ENCODE measurements at regions not wholly inside any gene's neighbourhood (a gene's known extent, or its start where the extent isn't known, plus 50 kb on each side); places are given as distances from the start of the nearest gene placed in this dataset.

- ChIA-PET CTCF (ENCODE audit: low intra/inter-chr PET ratio) (no interaction called here), POLR2A (no interaction called here)
- Histone ChIP-seq H3K27ac (ENCODE audit: extremely low read depth, low read depth, low read length) (no peak overlapping the region), H3K9me1 (ENCODE audit: control insufficient read depth, insufficient read depth, low read length) (no peaks in the 10 kb centered on the region), H3K9ac (ENCODE audit: insufficient read depth in 1 of 2, low read depth in 2 of 2, low read length in 2 of 2) (no peak overlapping the region), H3K36me3 (ENCODE audit: control insufficient read depth, insufficient read depth, low read length) (no peaks in the 10 kb centered on the region), H3K27me3 (ENCODE audit: control insufficient read depth in 2 of 2, insufficient read depth in 2 of 2, low read length in 2 of 2) (no peaks in the 10 kb centered on the region), H3K4me1 (replicated peaks in 1 of 2; ENCODE audit: control insufficient read depth in 2 of 2, insufficient read depth in 2 of 2, low read length in 2 of 2) (no peaks in the 10 kb centered on the region), H3K79me2 (ENCODE audit: control insufficient read depth, insufficient read depth, low read length) (no peaks in the 10 kb centered on the region), H3K4me2 (ENCODE audit: insufficient read depth, low read length) (no peak overlapping the region), H4K20me1 (replicated peaks; ENCODE audit: control insufficient read depth, insufficient read depth, low read length) (no peaks in the 10 kb centered on the region), H3K4me3 (no peak overlapping the region), H3K9me3 (replicated peaks; ENCODE audit: control insufficient read depth, insufficient read depth, low read depth, low read length) (no peaks in the 10 kb centered on the region), H2AFZ (ENCODE audit: low read depth, low read length) (no peak overlapping the region)
- intact Hi-C loops (cut with micrococcal nuclease) (no loop called here), in situ Hi-C loops (cut with MboI) (no loop called here)
- no peak for DNase-seq (ENCODE audit: extremely low read depth in 1 of 4, low spot score in 3 of 4)
- BruUV-seq (replicated peaks), result no TSS peak
- WGBS (ENCODE audit: insufficient coverage, low coverage, missing lambda C conversion rate), result 0% methylated on average over 4 of the region's 4 CpGs
- no peak for FAIRE-seq
- no peak for ATAC-seq
- TF ChIP-seq RBM17 (IDR thresholded peaks at IDR 0.05; ENCODE audit: borderline replicate concordance, low read depth, low read length) (no peak), MCM2 (IDR thresholded peaks at IDR 0.05; ENCODE audit: low read depth) (no peak), TAF7 (tag; IDR thresholded peaks at IDR 0.05) (no peak), MGA (IDR thresholded peaks at IDR 0.05) (no peak), ZNF133 (CRISPR knock-in tag; IDR thresholded peaks at IDR 0.05) (no peak), ESRRA (IDR thresholded peaks at IDR 0.05; ENCODE audit: borderline replicate concordance, low read depth) (no peak), NR2C1 (IDR thresholded peaks at IDR 0.05) (no peak), NR2C1 (tag; IDR thresholded peaks at IDR 0.05) (no peak), HMGXB4 (CRISPR knock-in tag; IDR thresholded peaks at IDR 0.05) (no peak), IRF2 (CRISPR knock-in tag; IDR thresholded peaks at IDR 0.05) (no peak), HDAC1 (IDR thresholded peaks at IDR 0.05) (no peak), SMARCB1 (IDR thresholded peaks at IDR 0.05; ENCODE audit: insufficient read length, low read depth) (no peak)
These were observed 451.3 kb upstream of the MCTP2 start for GRCh38 chr15:93780073-93780472.

All from K562 (cell line).